HEK293 (cell line): ENCODE measurements at regions not wholly inside any gene's neighbourhood (a gene's known extent, or its start where the extent isn't known, plus 50 kb on each side); places are given as distances from the start of the nearest gene placed in this dataset.

ENCODE experiments used
- ZNF660 ChIP-seq: fragments of 450-650 bp; IDR thresholded peaks from 2 replicates; pipeline ENCODE4 v1.5.1; 2018; ENCODE audit warnings: missing biosample characterization, mild to moderate bottlenecking, missing genetic modification characterization
- TF ChIP-seq, protein P1 (sequence below): fragments of 450-650 bp; formaldehyde crosslinking; IDR thresholded peaks from 2 replicates; pipeline ENCODE4 v1.5.1; 2016; ENCODE audit warnings: missing biosample characterization, missing genetic modification characterization

DNA sequence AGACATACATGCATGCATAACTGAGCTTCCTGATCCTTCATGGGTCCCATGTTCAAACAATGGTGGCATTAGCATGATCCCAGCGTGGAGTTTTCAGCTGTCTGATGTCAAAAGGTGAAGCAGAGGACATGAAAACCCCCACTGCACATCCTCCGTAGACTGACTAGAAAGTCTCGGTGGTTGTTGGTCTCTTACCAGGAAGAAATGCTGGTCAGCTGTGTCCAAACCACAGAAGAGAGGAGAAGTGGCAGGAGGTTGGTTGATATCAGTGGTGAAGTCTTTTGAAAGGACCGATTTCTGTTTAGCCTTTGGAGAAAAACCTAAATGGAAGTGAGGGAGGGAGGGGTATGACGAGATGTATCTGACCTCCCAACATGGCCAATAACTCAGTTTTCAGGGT lies 201.9 kb downstream of the SPATA18 start:
- no peak for TF ChIP-seq ZNF660 (tag by site-specific recombination)
- TF ChIP-seq, protein P1, sequence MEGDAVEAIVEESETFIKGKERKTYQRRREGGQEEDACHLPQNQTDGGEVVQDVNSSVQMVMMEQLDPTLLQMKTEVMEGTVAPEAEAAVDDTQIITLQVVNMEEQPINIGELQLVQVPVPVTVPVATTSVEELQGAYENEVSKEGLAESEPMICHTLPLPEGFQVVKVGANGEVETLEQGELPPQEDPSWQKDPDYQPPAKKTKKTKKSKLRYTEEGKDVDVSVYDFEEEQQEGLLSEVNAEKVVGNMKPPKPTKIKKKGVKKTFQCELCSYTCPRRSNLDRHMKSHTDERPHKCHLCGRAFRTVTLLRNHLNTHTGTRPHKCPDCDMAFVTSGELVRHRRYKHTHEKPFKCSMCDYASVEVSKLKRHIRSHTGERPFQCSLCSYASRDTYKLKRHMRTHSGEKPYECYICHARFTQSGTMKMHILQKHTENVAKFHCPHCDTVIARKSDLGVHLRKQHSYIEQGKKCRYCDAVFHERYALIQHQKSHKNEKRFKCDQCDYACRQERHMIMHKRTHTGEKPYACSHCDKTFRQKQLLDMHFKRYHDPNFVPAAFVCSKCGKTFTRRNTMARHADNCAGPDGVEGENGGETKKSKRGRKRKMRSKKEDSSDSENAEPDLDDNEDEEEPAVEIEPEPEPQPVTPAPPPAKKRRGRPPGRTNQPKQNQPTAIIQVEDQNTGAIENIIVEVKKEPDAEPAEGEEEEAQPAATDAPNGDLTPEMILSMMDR, result no peak
